GM21381 (cell line): ENCODE measurements at regions not wholly inside any gene's neighbourhood (a gene's known extent, or its start where the extent isn't known, plus 50 kb on each side); places are given as distances from the start of the nearest gene placed in this dataset.
A peak's percentile ranks its signal among the peaks of the same experiment; 100 is the strongest.

Source experiments
- ATAC-seq: cut with Tn5 transposase; IDR thresholded peaks from one replicate; pipeline ENCODE4 v1.9.1; 2021; ENCODE audit warnings: mild to moderate bottlenecking, moderate library complexity; ENCODE audit not compliant: unreplicated experiment

GRCh38 chr13:76027131-76027530 lies 391.0 kb downstream of the LMO7 start:
- no peak for ATAC-seq

- ATAC-seq: no peak
These were observed 389.3 kb downstream of the LMO7 start for GRCh38 chr13:76025392-76025791.

GRCh38 chr13:76024151-76024550 lies 388.0 kb downstream of the LMO7 start:
- no peak for ATAC-seq

- ATAC-seq: no peak
These were observed 387.5 kb downstream of the LMO7 start for GRCh38 chr13:76023652-76024051.

- ATAC-seq: no peak
These were observed 384.4 kb downstream of the LMO7 start for GRCh38 chr13:76020421-76020955.

- no peak for ATAC-seq
These were observed 383.4 kb downstream of the LMO7 start for GRCh38 chr13:76019421-76020044.

- ATAC-seq: no peak
These were observed 381.9 kb downstream of the LMO7 start for GRCh38 chr13:76017861-76018556.

GRCh38 chr13:76016799-76017400 lies 380.8 kb downstream of the LMO7 start:
- peak; percentile 81 for ATAC-seq

GRCh38 chr13:76014406-76015318 lies 378.5 kb downstream of the LMO7 start:
- ATAC-seq: no peak

- ATAC-seq: no peak
These were observed 376.1 kb downstream of the LMO7 start for GRCh38 chr13:76012091-76012721.

- ATAC-seq: no peak
These were observed 373.2 kb downstream of the LMO7 start for GRCh38 chr13:76009267-76009890.

GRCh38 chr13:76004416-76004815 lies 368.3 kb downstream of the LMO7 start:
- ATAC-seq: no peak

- no peak for ATAC-seq
These were observed 364.0 kb downstream of the LMO7 start for GRCh38 chr13:76000131-76000530.

GRCh38 chr13:75996582-75996981 lies 360.5 kb downstream of the LMO7 start:
- no peak for ATAC-seq

- ATAC-seq: no peak
These were observed 359.8 kb downstream of the LMO7 start for GRCh38 chr13:75995966-75996365.

- ATAC-seq: no peak
These were observed 357.7 kb downstream of the LMO7 start for GRCh38 chr13:75993823-75994222.

- no peak for ATAC-seq
These were observed 357.1 kb downstream of the LMO7 start for GRCh38 chr13:75993241-75993640.

GRCh38 chr13:75986818-75987217 lies 350.7 kb downstream of the LMO7 start:
- peak; percentile 90 for ATAC-seq

- no peak for ATAC-seq
These were observed 349.0 kb downstream of the LMO7 start for GRCh38 chr13:75985132-75985531.

GRCh38 chr13:75978818-75979217 lies 342.7 kb downstream of the LMO7 start:
- no peak for ATAC-seq
